ENCODE measurements at regions not wholly inside any gene's neighbourhood (a gene's known extent, or its start where the extent isn't known, plus 50 kb on each side); places are given as distances from the start of the nearest gene placed in this dataset.

DNA sequence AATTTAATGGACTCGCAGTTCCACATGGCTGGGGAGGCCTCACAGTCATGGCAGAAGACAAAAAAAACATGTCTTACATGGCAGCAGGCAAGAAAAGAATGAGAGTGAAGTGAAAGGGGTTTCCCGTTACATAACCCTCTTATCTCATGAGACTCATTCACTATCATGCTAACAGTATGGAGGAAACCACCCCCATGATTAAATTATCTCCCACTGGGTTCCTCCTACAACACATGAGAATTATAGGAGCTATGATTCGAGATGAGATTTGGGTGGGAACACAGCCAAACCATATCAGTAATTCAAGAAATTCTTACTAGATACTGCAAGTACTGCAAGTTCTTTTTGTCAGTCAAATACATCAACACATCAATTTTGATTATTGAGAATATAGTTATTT is 311.4 kb upstream of the SLITRK3 start:
- TF ChIP-seq CTCF (IDR thresholded peaks at IDR 0.05) (no peak), ZFX (IDR thresholded peaks at IDR 0.05; ENCODE audit: borderline replicate concordance) (no peak)

Measured in 22Rv1 (cell line).